HG02870 (cell line): ENCODE measurements at regions not wholly inside any gene's neighbourhood (a gene's known extent, or its start where the extent isn't known, plus 50 kb on each side); places are given as distances from the start of the nearest gene placed in this dataset.

Experiments
- ATAC-seq: cut with Tn5 transposase; IDR thresholded peaks from one replicate; pipeline ENCODE4 v1.9.1; 2021; ENCODE audit warnings: mild to moderate bottlenecking, moderate library complexity; ENCODE audit not compliant: unreplicated experiment

DNA sequence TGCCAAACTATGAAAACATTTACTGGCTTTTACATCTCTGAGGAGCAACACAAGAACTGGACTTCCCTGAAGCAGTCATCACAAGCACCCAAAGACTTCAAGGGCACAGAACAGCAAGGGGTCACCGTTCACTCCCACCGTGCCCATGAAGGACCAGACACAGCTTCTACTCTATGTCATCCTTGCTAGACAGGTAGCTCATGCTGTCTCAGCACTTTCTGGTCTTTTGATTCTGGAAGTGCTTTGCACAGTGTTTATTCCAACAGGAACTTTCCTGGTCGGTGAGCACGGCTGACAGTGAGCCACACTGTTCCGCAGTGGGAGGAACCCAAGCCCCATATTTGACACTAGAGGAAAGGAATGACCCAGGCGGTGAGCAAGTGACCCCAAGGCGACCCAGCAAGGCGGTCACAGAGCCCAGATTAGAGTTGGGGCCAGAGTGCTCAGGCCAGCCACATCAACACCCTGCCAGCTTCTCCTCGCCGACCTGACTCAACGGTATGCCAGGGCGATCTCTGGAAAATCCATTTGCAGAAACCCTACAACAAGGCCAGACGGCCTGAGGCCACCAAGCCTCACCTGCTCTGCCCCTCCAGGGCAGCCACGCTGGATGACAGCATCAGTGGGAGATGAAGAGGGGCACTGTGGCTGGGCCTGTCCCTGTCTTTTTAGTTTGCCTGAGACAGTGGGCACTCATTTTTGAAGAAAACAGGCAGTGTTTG lies 318.6 kb downstream of the TCERG1L start:
- no peak for ATAC-seq

DNA sequence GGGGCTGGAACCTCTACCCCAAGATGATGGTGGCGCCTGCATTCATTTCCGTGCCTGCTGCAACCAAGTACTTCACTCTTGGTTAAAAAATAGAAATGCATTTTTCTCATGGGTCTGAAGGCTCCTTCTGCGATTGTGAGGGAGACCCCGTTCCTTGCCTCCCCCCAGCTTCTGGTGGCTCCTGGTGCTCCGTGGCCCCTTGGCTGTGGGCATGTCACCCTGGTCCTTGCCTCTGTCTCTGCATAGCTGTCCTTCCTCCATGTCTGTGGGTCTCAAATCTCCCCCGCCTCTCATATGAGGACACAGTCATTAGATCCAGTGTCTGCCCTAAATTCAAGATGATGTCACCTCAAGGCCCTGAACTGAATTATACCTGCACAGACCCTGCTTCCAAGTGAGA lies 317.9 kb downstream of the TCERG1L start:
- no peak for ATAC-seq

DNA sequence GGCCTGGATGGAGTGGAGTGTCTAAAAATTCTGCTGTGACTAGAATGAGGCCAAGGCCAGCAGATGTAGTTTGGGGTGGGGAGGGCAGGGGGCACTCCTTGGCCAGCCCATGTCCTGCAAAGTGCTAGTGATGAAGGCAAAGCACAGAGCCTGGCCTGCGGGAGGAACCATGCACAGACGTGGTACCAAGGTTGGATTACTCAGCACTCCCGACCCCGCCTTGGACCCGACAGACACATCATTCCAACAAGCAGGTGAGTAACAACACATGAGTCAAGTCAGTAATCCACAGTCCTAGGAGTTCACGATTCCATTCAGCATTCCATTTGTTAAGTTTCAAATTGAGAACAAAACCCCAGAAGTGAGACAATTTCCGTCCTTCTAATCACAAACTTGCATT lies 317.3 kb downstream of the TCERG1L start:
- ATAC-seq, result no peak

DNA sequence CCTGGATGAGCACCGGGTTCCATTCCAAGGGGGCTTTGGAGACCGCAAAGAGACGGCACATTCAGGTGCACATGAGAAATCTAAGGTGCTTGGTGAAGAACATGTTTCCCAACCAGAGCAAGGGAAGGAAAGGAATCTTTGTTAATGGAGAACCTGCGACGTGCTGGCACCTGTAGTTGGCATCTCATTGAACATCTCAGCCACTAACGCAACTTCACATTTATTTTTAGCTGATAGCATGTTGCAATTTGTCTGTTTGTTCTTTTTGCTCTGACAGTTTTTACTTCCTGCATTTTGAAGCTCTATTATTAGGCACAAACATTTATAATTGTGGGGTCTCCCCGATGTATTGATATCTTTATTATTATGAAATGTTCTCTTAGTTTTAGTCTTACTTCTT lies 316.7 kb downstream of the TCERG1L start:
- no peak for ATAC-seq

DNA sequence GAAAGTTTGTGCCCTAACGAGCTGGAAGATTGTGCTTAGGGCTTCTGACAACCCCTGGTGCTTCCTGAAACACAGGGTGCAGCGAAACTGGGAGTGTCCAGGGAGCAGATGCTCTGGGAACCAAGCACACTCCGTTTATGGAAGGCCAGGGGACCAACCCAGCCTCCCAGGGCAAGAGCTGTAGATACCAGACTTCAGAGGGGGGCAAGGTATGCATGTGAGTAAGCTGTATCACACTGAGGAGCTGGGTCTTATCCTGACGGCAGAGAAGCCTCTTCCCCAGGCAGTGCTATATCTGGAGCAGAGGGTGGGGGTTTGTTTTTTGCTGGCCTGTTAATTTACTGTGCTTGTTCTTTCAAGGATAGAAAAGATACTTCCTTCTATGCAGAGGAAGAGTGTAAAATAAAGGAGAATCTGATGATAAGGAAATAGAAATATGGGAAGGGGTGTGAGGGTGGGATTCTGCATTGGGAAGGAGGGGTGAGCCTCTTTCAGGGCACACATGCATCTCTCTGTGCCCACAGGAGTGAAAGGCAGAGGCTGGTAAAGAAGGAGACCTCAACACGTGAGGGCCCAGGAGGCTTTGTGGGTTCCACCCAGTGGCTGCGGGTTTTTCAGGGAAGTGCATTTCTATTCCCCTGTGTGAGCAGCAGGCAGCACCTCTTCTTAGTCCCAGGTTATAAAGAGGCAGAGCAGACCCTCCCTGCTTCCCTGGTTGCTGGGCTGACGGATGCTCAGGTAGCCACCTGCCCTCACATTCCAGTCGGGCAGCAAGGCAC lies 314.1 kb downstream of the TCERG1L start:
- no peak for ATAC-seq

DNA sequence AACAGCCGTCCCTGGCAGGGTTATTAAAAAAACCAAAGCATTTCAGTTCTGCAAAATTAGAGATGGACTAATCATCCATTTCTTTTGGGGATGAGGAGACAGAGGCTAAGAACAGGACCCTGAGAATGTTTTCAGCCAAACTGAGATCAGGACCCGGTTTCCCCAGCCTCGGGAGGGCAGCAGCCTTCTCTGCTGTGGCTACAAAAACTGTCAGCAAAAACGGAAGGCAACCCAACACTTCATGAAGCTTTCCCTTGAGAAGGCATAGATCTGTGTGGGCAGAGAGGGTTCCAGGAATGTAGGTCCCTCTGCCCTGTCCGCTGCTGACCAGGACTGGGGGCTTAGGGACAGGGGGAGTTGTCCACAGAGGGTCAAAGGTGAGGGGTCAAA lies 313.5 kb downstream of the TCERG1L start:
- ATAC-seq, result no peak

DNA sequence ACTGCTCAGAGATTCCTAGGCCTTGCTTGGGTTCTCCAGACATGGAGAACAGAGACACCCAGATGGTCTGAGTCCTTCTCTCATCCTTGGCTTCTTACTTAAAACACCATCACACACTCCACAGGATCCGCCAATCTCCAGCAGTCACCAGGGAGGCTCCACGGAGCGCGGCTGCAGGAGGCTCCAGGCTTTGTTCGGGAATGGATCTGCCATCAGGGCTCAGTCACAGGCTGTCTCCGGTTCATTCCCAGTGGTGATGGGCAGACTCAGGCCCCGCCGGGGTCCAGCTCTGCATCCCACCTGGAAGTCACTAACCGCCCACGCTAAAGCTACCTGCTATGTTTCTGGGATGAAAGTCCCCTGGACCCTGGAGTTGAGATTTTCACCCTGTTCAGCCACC lies 312.9 kb downstream of the TCERG1L start:
- no peak for ATAC-seq

DNA sequence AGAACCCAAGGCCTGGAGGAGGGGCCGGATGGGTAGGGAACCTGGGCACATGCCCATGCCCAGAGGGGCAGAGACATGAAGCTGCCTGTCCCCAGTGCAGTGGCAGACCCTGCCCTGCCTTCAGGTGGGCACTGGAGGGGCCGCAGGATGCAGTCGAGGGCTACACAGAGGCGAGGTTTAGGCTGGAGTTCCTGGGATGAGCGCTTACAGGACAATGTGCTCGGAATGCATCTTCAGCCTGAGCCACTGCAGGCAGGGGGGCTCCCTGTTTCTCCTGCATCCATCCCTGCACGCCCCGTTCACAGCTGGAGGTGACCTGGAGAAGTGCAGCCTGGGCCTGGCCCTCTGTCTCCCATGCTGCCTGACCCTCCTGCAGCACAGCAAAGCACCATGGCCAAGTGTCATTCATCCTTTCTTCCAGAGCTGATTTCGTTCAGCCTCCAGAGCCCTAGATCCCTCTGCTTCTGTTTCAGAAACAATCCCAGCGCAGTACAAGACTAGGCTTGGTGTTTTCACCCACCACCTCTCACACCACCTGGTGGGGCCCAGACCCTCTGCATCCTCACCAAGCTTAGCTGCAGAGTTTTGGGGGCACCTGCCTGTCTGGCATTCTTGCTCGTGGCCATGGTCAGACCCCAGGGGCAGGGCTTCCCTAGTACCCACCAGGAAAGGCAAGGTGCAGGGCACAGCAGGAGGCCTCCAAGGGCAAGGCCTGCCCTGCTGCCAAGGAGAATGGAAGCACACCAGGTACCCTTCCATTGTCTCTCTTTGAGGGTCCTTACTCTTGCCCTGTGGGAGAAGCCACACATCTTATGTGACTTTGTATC lies 311.9 kb downstream of the TCERG1L start:
- no peak for ATAC-seq

DNA sequence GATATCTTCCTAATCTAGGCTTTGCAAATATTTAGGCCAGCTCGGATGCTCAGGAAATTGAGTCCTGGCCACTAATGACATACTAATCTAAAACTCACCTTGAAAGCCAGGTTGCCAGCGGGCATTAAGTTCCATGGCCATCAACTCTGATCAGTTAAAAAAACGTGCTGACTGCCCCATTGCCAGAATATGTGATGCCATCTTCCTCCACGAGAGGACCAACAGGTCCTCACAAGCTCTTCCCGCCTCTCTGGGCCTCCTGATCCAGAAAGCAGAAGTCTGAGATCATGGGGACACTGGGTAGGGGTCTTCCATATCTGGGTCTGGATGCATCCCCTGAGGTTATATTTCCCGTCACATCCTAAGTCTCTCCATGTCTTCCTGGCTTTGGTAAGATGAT lies 311.3 kb downstream of the TCERG1L start:
- ATAC-seq, result no peak

DNA sequence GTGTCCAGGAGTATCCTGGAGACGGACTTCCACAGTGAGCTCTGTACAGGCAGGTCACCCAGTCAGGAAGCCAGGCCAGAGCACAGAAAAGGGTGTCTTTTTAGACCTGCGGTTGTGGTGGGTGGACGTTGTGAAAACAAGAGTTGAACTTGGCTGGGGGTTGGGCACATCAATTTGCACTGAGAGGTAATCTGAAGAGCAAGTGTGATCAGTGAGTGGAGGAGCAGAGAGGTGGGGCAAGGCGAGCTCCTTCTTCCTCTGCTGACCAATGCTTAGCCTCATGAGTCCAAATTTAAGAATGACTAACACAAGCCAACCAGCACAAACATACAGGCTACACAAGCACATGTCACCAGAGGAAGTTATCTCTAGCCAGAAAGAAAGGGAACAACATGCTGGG lies 310.8 kb downstream of the TCERG1L start:
- no peak for ATAC-seq

DNA sequence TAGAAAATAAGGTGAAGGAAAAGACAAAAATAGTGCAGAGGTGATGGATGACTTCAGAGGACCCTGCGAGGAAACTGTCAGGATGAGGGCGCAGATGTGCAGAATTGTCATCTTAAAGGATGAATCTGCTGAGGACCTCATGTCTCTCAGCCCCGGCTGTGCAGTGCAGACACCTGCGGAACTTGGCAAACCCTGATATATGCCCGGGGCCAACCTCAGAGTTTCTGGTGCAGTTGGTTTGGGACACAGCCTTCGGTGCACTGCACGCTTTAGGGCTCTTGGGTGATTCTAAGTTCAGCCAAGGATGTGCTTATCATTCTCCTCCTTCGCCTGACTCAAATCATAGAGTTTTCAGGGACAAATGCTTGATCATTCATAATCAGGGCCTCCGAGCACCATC lies 310.1 kb downstream of the TCERG1L start:
- no peak for ATAC-seq

DNA sequence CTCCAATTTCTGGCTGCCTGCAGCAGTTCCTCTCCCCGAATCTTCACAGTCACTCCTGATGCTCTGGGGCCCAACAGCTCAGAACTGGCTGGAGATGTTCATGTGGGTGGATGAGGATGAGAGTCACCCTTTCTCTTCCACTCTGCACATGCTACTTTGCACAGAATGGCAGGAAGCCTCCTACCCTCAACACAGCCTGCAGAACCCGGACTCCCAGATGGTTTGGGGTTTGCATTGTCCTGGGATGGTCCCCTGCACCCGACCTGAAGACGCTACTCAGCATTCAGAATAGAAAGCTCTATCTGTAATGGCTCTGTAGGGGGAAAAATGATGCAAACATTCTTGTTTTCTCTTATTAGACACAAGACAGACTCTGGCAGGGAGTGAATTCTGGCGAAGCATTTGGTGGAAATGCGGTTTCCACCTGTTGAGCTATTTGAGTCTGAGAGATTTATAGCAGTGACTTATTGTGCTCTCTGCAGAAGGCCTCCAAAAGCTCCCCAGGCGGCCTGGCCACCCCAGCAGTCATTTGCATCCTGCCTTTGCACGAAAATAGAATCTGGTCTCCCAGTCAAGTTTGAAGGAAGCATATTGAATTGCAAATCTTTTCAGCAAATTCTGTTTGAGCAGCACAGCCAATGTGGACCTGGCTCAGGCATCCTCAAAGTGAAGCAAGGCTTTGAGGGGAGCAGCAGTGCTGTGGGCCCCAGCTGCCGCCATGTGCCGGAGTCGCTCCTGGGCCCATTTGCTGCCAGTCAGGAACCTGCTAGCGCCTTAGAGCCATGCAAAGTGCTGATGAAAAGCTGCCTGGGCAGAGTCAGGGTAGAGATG lies 309.3 kb downstream of the TCERG1L start:
- no peak for ATAC-seq

DNA sequence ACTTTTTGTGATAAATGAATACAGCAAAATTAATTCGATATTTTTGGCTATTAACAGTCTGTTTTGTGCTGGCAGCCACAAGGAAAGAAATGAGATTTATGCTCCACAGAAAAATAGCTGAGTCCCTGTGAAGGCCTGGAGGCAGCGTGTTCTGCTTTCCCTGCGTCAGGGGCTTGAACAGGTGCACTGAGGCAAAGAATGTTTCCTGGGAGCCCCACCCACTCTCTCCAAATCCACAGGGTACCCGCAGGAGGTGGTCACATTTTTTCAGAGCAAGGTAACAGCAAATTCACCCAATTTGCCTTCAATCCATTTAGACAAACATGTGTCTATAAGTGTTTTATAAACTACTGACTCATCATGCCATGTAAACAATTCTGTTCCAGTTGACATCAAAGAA lies 308.1 kb downstream of the TCERG1L start:
- ATAC-seq, result no peak

DNA sequence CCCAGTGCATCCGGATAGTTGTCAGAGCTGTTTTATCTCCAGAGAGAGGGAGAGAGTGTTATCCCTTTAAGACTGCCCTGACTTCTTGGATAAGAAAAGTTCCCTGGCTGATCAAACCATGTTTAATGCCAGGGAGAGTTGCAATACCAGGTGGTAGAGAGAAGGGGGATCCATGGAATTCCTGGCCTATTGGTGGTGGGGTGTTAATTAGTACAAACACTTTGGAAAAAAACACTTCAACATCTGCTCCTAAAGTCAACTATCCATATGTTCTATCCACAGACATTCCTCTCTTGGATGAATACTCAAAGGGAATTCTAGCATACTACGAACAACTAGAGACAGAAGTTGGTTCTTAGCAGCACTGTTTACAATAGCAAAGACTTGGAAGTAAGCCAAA lies 307.2 kb downstream of the TCERG1L start:
- no peak for ATAC-seq

DNA sequence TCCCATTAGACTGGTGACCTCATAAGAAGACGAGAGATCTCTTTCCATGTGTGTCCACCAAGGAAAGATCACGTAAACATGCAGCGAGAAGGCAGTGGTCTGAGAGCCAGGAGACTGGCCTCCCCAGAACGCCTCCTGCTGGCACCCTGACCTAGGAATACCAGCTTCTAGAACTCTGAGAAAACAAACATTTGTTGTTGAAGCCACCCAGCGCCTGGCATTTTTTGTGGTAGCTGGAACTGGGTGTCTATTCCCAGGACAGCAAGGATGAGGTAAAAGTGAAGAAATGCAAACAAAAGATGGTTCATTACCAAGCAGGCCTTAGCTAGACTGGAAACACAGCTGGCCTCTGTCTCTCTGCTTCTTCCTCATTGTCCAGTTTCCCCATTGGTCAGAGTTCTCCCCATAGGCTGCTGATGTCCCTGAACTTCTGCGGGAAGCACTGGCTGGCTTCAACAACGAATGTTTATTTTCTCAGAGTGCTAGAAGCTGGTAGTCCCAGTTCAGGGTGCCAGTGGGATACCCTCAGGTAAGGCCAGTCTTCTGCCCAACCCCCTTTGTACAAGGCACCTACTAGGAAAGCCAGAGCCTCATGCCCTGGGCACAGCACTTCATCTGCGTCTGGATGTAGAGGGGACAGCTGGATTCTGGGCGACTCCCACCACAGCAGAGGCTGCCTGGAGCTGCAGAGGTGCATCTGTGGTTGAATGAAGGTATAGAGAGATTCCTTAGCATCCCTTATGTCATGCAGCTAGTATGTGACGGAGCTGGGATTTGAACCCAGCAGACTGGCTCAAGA lies 304.9 kb downstream of the TCERG1L start:
- ATAC-seq, result no peak

DNA sequence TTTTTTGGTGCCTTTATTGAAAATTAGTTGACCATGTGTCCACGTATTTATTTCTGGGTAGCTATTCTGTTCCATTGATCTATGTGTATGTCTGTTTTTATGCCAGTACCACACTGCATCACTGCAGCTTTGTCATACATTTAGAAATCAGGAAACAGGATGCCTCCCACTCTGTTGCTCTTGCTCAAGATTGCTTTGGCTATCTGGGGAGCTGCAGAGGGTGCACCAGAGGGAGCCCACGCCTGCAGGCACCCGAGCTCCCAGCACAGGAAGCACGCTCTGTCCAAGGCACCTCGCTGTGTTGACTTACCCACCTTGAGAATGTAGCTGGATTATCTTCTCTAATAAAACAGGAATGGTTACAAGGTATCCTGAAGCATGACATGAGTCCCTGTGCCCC lies 301.7 kb downstream of the TCERG1L start:
- no peak for ATAC-seq

DNA sequence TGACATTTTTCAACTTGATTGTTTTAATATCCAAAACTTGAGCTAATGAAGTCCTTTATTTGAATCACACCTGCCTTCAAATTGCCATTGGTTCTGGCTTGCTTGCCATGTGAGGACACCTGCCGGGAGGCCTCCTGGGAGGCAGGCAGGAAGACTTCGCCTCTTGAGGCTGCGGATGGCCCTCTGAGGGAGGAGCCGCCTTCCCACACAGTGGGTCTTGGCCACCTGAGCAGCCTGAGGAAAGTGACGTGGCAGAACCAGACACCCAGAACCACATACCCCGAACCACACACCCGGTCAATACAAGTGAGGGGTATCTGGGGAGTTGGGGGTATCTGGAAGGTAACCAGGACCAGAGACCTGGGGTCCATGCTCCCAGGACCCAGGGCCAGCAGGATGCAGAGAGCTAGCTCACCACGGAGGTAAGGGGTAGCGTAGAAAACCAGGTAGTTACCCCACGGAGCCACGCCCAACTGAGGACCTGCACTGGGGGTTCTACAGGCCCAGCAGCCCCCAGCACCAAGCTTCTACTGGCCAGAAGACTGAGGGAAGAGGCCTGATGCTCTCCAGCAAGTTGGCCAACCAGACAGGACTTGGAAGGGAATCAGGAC lies 300.5 kb downstream of the TCERG1L start:
- no peak for ATAC-seq

DNA sequence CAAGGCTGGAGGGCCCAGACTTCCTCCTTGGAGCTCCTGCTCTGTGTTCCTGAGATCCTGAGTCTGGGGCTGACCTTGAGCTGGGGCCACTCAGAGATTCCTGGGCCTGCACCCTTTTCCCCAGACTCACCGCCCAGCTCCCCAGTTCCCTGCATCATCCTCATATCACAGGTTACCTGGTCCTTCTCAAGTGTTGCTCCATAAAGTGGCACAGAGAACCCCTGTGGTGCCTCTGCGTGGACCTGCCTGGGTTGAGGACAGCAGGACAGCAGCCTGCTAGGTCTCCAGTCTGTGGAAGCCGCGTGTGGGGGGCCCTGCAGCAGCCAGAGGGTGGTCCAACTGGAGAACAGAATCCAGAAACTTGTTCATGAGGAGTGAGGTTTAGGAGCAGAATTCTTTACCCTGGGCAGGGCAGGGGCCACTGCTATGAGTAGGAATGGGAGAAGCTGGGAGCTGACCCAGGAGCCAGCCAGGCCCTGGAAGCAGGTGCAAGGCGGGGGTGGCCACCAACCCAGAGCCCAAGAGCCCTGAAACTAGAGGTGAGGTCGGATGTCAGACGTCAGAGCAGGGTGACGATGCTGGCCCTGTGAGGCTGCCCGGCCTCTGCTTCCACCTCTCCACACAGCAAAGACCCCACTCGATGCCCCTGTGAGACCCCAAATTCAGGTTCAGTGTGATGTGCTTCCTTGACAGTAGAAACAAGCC lies 299.4 kb downstream of the TCERG1L start:
- no peak for ATAC-seq

DNA sequence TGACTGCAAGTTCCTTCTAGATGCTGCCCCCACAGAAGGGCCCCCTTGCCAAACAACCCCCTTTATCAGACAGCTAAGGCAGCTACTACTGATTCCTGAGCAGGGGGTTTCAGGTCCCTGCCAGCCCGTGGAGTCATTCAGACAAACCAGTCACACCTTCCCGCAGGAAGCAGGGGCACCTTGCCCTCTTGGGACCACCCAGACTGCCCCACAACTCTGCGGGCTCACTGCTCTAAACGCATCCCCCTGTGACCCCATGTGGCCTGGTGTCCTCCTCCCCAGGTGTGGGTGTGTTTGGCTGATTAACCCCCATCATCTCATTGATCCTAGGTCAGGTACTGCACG lies 298.9 kb downstream of the TCERG1L start:
- ATAC-seq, result no peak
